ENCODE measurements at regions not wholly inside any gene's neighbourhood (a gene's known extent, or its start where the extent isn't known, plus 50 kb on each side); places are given as distances from the start of the nearest gene placed in this dataset.

GRCh38 chr15:66946578-66947164 is 118.7 kb upstream of the SMAD3 start:
- no peaks in the 10 kb centered on the region for H3K27me3 ChIP-seq (ENCODE audit: insufficient read depth, low read length)
- H3K9ac ChIP-seq (ENCODE audit: low read depth, low read length) = no peak overlapping the region
- H3K36me3 ChIP-seq (ENCODE audit: insufficient read depth, low read length) = no peaks in the 10 kb centered on the region
- no peaks in the 10 kb centered on the region for H3K4me1 ChIP-seq (ENCODE audit: insufficient read depth, low read length)
- H3K27ac ChIP-seq (ENCODE audit: low read depth, low read length) = no peak overlapping the region
- no peaks in the 10 kb centered on the region for H3K9me3 ChIP-seq (ENCODE audit: insufficient read depth, low read depth, low read length)
- no peak overlapping the region for H3K4me3 ChIP-seq (ENCODE audit: low read length)
- WGBS = 39% methylated on average over 12 of the region's 12 CpGs

- 88% methylated on average over 12 of the region's 12 CpGs for WGBS
- no peak overlapping the region for H3K27ac ChIP-seq (ENCODE audit: low read depth, low read length)
- no peaks in the 10 kb centered on the region for H3K9me3 ChIP-seq (ENCODE audit: insufficient read depth, low read depth, low read length)
- no peaks in the 10 kb centered on the region for H3K27me3 ChIP-seq (ENCODE audit: insufficient read depth, low read length)
- no peaks in the 10 kb centered on the region for H3K4me1 ChIP-seq (ENCODE audit: insufficient read depth, low read length)
- no peak overlapping the region for H3K9ac ChIP-seq (ENCODE audit: low read depth, low read length)
- H3K36me3 ChIP-seq (ENCODE audit: insufficient read depth, low read length) = no peaks in the 10 kb centered on the region
- no peak overlapping the region for H3K4me3 ChIP-seq (ENCODE audit: low read length)
These were observed 117.9 kb upstream of the SMAD3 start for GRCh38 chr15:66947471-66947870.

- 79% methylated on average over 2 of the region's 2 CpGs for WGBS
- H3K4me3 ChIP-seq (ENCODE audit: low read length) = no peak overlapping the region
- H3K27me3 ChIP-seq (ENCODE audit: insufficient read depth, low read length) = no peaks in the 10 kb centered on the region
- H3K27ac ChIP-seq (ENCODE audit: low read depth, low read length) = no peak overlapping the region
- H3K36me3 ChIP-seq (ENCODE audit: insufficient read depth, low read length) = no peaks in the 10 kb centered on the region
- no peaks in the 10 kb centered on the region for H3K4me1 ChIP-seq (ENCODE audit: insufficient read depth, low read length)
- H3K9me3 ChIP-seq (ENCODE audit: insufficient read depth, low read depth, low read length) = no peaks in the 10 kb centered on the region
- no peak overlapping the region for H3K9ac ChIP-seq (ENCODE audit: low read depth, low read length)
These were observed 117.1 kb upstream of the SMAD3 start for GRCh38 chr15:66948294-66948693.

- H3K27ac ChIP-seq (ENCODE audit: low read depth, low read length) = no peak overlapping the region
- H3K36me3 ChIP-seq (ENCODE audit: insufficient read depth, low read length) = no peaks in the 10 kb centered on the region
- H3K4me1 ChIP-seq (ENCODE audit: insufficient read depth, low read length) = no peaks in the 10 kb centered on the region
- H3K27me3 ChIP-seq (ENCODE audit: insufficient read depth, low read length) = no peaks in the 10 kb centered on the region
- no peak overlapping the region for H3K9ac ChIP-seq (ENCODE audit: low read depth, low read length)
- no peak overlapping the region for H3K4me3 ChIP-seq (ENCODE audit: low read length)
- no peaks in the 10 kb centered on the region for H3K9me3 ChIP-seq (ENCODE audit: insufficient read depth, low read depth, low read length)
These were observed 115.3 kb upstream of the SMAD3 start for GRCh38 chr15:66950114-66950513.

GRCh38 chr15:66951531-66952320 is 113.7 kb upstream of the SMAD3 start:
- Histone ChIP-seq H3K27me3 (ENCODE audit: insufficient read depth, low read length) (no peaks in the 10 kb centered on the region), H3K27ac (ENCODE audit: low read depth, low read length) (no peak overlapping the region), H3K9me3 (ENCODE audit: insufficient read depth, low read depth, low read length) (no peaks in the 10 kb centered on the region), H3K9ac (ENCODE audit: low read depth, low read length) (no peak overlapping the region), H3K4me3 (ENCODE audit: low read length) (no peak overlapping the region), H3K4me1 (ENCODE audit: insufficient read depth, low read length) (no peaks in the 10 kb centered on the region), H3K36me3 (ENCODE audit: insufficient read depth, low read length) (no peaks in the 10 kb centered on the region)
- 97% methylated on average over 5 of the region's 6 CpGs for WGBS

GRCh38 chr15:66952756-66953522 is 112.5 kb upstream of the SMAD3 start:
- WGBS = 94% methylated on average over 6 of the region's 6 CpGs
- no peak overlapping the region for H3K27ac ChIP-seq (ENCODE audit: low read depth, low read length)

GRCh38 chr15:66953523-66954229 is 111.7 kb upstream of the SMAD3 start:
- Histone ChIP-seq H3K27ac (ENCODE audit: low read depth, low read length) (no peak overlapping the region), H3K4me1 (ENCODE audit: insufficient read depth, low read length) (no peaks in the 10 kb centered on the region), H3K9me3 (ENCODE audit: insufficient read depth, low read depth, low read length) (no peaks in the 10 kb centered on the region), H3K36me3 (ENCODE audit: insufficient read depth, low read length) (no peaks in the 10 kb centered on the region), H3K9ac (ENCODE audit: low read depth, low read length) (no peak overlapping the region), H3K27me3 (ENCODE audit: insufficient read depth, low read length) (no peaks in the 10 kb centered on the region), H3K4me3 (ENCODE audit: low read length) (no peak overlapping the region)
- 92% methylated on average over 11 of the region's 11 CpGs for WGBS

More at GRCh38 chr15:66952756-66953522, 112.5 kb upstream of the SMAD3 start:
- Histone ChIP-seq H3K9me3 (ENCODE audit: insufficient read depth, low read depth, low read length) (no peaks in the 10 kb centered on the region), H3K27me3 (ENCODE audit: insufficient read depth, low read length) (no peaks in the 10 kb centered on the region), H3K4me3 (ENCODE audit: low read length) (no peak overlapping the region), H3K4me1 (ENCODE audit: insufficient read depth, low read length) (no peaks in the 10 kb centered on the region), H3K9ac (ENCODE audit: low read depth, low read length) (no peak overlapping the region), H3K36me3 (ENCODE audit: insufficient read depth, low read length) (no peaks in the 10 kb centered on the region)

GRCh38 chr15:66954601-66955000 is 110.8 kb upstream of the SMAD3 start:
- Histone ChIP-seq H3K4me3 (ENCODE audit: low read length) (no peak overlapping the region), H3K27me3 (ENCODE audit: insufficient read depth, low read length) (no peaks in the 10 kb centered on the region), H3K36me3 (ENCODE audit: insufficient read depth, low read length) (no peaks in the 10 kb centered on the region), H3K9me3 (ENCODE audit: insufficient read depth, low read depth, low read length) (no peaks in the 10 kb centered on the region), H3K27ac (ENCODE audit: low read depth, low read length) (no peak overlapping the region), H3K4me1 (ENCODE audit: insufficient read depth, low read length) (no peaks in the 10 kb centered on the region), H3K9ac (ENCODE audit: low read depth, low read length) (no peak overlapping the region)
- WGBS = 95% methylated on average over 6 of the region's 6 CpGs

GRCh38 chr15:66955001-66955516 is 110.3 kb upstream of the SMAD3 start:
- H3K9ac ChIP-seq (ENCODE audit: low read depth, low read length) = no peak overlapping the region
- H3K36me3 ChIP-seq (ENCODE audit: insufficient read depth, low read length) = no peaks in the 10 kb centered on the region
- H3K4me1 ChIP-seq (ENCODE audit: insufficient read depth, low read length) = no peaks in the 10 kb centered on the region
- no peak overlapping the region for H3K4me3 ChIP-seq (ENCODE audit: low read length)
- H3K9me3 ChIP-seq (ENCODE audit: insufficient read depth, low read depth, low read length) = no peaks in the 10 kb centered on the region
- WGBS = 61% methylated on average over 4 of the region's 4 CpGs
- H3K27me3 ChIP-seq (ENCODE audit: insufficient read depth, low read length) = no peaks in the 10 kb centered on the region
- H3K27ac ChIP-seq (ENCODE audit: low read depth, low read length) = no peak overlapping the region

- WGBS = 90% methylated on average over 2 of the region's 2 CpGs
- H3K27me3 ChIP-seq (ENCODE audit: insufficient read depth, low read length) = no peaks in the 10 kb centered on the region
- no peaks in the 10 kb centered on the region for H3K4me1 ChIP-seq (ENCODE audit: insufficient read depth, low read length)
- no peak overlapping the region for H3K9ac ChIP-seq (ENCODE audit: low read depth, low read length)
- no peak overlapping the region for H3K27ac ChIP-seq (ENCODE audit: low read depth, low read length)
- no peaks in the 10 kb centered on the region for H3K36me3 ChIP-seq (ENCODE audit: insufficient read depth, low read length)
- no peak overlapping the region for H3K4me3 ChIP-seq (ENCODE audit: low read length)
- H3K9me3 ChIP-seq (ENCODE audit: insufficient read depth, low read depth, low read length) = no peaks in the 10 kb centered on the region
These were observed 109.4 kb upstream of the SMAD3 start for GRCh38 chr15:66955871-66956585.

Data from HUES64 (cell line).